HG03571 (cell line): ENCODE measurements at regions not wholly inside any gene's neighbourhood (a gene's known extent, or its start where the extent isn't known, plus 50 kb on each side); places are given as distances from the start of the nearest gene placed in this dataset.

Experiments
- ATAC-seq: cut with Tn5 transposase; IDR thresholded peaks from one replicate; pipeline ENCODE4 v1.9.1; 2021; ENCODE audit not compliant: unreplicated experiment

GRCh38 chr17:14959106-14959648 lies 305.9 kb downstream of the PMP22 start:
- no peak for ATAC-seq

GRCh38 chr17:14953405-14953804 lies 311.7 kb downstream of the PMP22 start:
- ATAC-seq = no peak

GRCh38 chr17:14950686-14951085 lies 314.4 kb downstream of the PMP22 start:
- no peak for ATAC-seq

- no peak for ATAC-seq
These were observed 314.9 kb downstream of the PMP22 start for GRCh38 chr17:14950216-14950615.

- ATAC-seq = no peak
These were observed 317.5 kb downstream of the PMP22 start for GRCh38 chr17:14947671-14948070.

- ATAC-seq = no peak
These were observed 318.6 kb downstream of the PMP22 start for GRCh38 chr17:14946481-14946880.

GRCh38 chr17:14942526-14943190 lies 322.5 kb downstream of the PMP22 start:
- no peak for ATAC-seq

- ATAC-seq = no peak
These were observed 324.2 kb downstream of the PMP22 start for GRCh38 chr17:14940938-14941265.

- no peak for ATAC-seq
These were observed 324.8 kb downstream of the PMP22 start for GRCh38 chr17:14940108-14940937.

- no peak for ATAC-seq
These were observed 329.2 kb downstream of the PMP22 start for GRCh38 chr17:14935845-14936485.

- ATAC-seq = no peak
These were observed 329.8 kb downstream of the PMP22 start for GRCh38 chr17:14935139-14935841.

- no peak for ATAC-seq
These were observed 331.4 kb downstream of the PMP22 start for GRCh38 chr17:14933676-14934075.

GRCh38 chr17:14926526-14927122 lies 338.5 kb downstream of the PMP22 start:
- no peak for ATAC-seq

- ATAC-seq = no peak
These were observed 339.1 kb downstream of the PMP22 start for GRCh38 chr17:14926073-14926472.

GRCh38 chr17:14925498-14925897 lies 339.6 kb downstream of the PMP22 start:
- ATAC-seq = no peak

- ATAC-seq = no peak
These were observed 341.1 kb downstream of the PMP22 start for GRCh38 chr17:14923981-14924380.

GRCh38 chr17:14922411-14922810 lies 342.7 kb downstream of the PMP22 start:
- ATAC-seq = no peak

- ATAC-seq = no peak
These were observed 343.2 kb downstream of the PMP22 start for GRCh38 chr17:14921936-14922335.

- ATAC-seq = no peak
These were observed 345.4 kb downstream of the PMP22 start for GRCh38 chr17:14919631-14920213.

GRCh38 chr17:14919094-14919493 lies 346.0 kb downstream of the PMP22 start:
- no peak for ATAC-seq
